HL-60 (cell line): ENCODE measurements at regions not wholly inside any gene's neighbourhood (a gene's known extent, or its start where the extent isn't known, plus 50 kb on each side); places are given as distances from the start of the nearest gene placed in this dataset.

Experiments
- POLR2AphosphoS5 ChIP-seq: IDR thresholded peaks from 2 replicates; pipeline ENCODE4 v1.6.1; 2012; ENCODE audit warnings: low read depth
- REST ChIP-seq: IDR thresholded peaks from 2 replicates; pipeline ENCODE4 v1.6.1; 2012; ENCODE audit warnings: low read depth; ENCODE audit not compliant: insufficient replicate concordance
- TF ChIP-seq, protein P1 (sequence below): IDR thresholded peaks from one replicate; pipeline ENCODE4 v1.5.1; 2011; ENCODE audit warnings: low read length, control low read depth, inconsistent platforms; ENCODE audit not compliant: insufficient read depth

GRCh38 chr7:127484954-127485353 is 92.4 kb upstream of the ZNF800 start:
- TF ChIP-seq, protein P1, sequence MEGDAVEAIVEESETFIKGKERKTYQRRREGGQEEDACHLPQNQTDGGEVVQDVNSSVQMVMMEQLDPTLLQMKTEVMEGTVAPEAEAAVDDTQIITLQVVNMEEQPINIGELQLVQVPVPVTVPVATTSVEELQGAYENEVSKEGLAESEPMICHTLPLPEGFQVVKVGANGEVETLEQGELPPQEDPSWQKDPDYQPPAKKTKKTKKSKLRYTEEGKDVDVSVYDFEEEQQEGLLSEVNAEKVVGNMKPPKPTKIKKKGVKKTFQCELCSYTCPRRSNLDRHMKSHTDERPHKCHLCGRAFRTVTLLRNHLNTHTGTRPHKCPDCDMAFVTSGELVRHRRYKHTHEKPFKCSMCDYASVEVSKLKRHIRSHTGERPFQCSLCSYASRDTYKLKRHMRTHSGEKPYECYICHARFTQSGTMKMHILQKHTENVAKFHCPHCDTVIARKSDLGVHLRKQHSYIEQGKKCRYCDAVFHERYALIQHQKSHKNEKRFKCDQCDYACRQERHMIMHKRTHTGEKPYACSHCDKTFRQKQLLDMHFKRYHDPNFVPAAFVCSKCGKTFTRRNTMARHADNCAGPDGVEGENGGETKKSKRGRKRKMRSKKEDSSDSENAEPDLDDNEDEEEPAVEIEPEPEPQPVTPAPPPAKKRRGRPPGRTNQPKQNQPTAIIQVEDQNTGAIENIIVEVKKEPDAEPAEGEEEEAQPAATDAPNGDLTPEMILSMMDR, result no peak
- TF ChIP-seq POLR2AphosphoS5, result no peak
- TF ChIP-seq REST, result no peak
